Heart right ventricle (tissue), 16 donors: ENCODE measurements at regions not wholly inside any gene's neighbourhood (a gene's known extent, or its start where the extent isn't known, plus 50 kb on each side); places are given as distances from the start of the nearest gene placed in this dataset.
A peak's percentile ranks its signal among the peaks of the same experiment; 100 is the strongest.

ENCODE experiments used
- ATAC-seq, 8 donors: fragments of 200-7000 bp; cut with Tn5 transposase; one replicate each; pipeline ENCODE4 v1.9.1; 2020; ENCODE audit warnings: mild to moderate bottlenecking in 8 of 8, moderate library complexity in 8 of 8, moderate number of reproducible peaks in 1 of 8
- DNase-seq, 2 donors: peaks; one replicate each; pipeline ENCODE4 v3.0.0-alpha.2; 2020
- H3K27ac ChIP-seq, 10 donors: fragments of 200-600 bp; sonication (generic) in 2 of 10; one replicate each; pipeline versions ENCODE4 v1.5.0 to v1.8.0; 2020 to 2022; ENCODE audit warnings: mild to moderate bottlenecking in 3 of 10
- H3K27me3 ChIP-seq, 7 donors: fragments of 200-600 bp; one replicate each; pipeline ENCODE4 v1.8.0; 2021 to 2022; ENCODE audit warnings: mild to moderate bottlenecking in 2 of 7
- H3K36me3 ChIP-seq, 9 donors: fragments of 200-600 bp; sonication (generic) in 1 of 9; one replicate each; pipeline versions ENCODE4 v1.5.0 to v1.8.0; 2020 to 2022; ENCODE audit warnings: mild to moderate bottlenecking in 2 of 9
- H3K4me1 ChIP-seq, 9 donors: fragments of 200-600 bp; sonication (generic) in 1 of 9; one replicate each; pipeline versions ENCODE4 v1.5.0 to v1.8.0; 2020 to 2022; ENCODE audit warnings: mild to moderate bottlenecking in 4 of 9
- H3K4me3 ChIP-seq, 10 donors: fragments of 200-600 bp; sonication (generic) in 2 of 10; one replicate each; pipeline versions ENCODE4 v1.5.0 to v1.8.0; 2020 to 2022; ENCODE audit warnings: mild to moderate bottlenecking in 7 of 10, moderate library complexity in 2 of 10
- H3K9me3 ChIP-seq, 11 donors: fragments of 200-600 bp in 10 of 11; sonication (generic) in 2 of 11; one replicate each; pipeline versions ENCODE4 v1.5.0 to v1.8.0; 2013 to 2022; ENCODE audit warnings: mild to moderate bottlenecking in 2 of 11, control low read depth in 1 of 11, moderate library complexity in 1 of 11
- WGBS, 2 donors: extraction: QIAGEN DNeasy Blood & Tissue Kit; methylation state at CpG; one replicate each; pipeline ENCODE4 v1.1.7; 2013; ENCODE audit warnings: inconsistent platforms in 1 of 2; 5-methylcytosine and 5-hydroxymethylcytosine counted together
- intact Hi-C, 10 donors: fragments of 100-400 bp; cut with DNase I; formaldehyde crosslinking; loops; one replicate each; pipeline versions ENCODE4 v1.11.1 to v1.14.2; 2022
- TF ChIP-seq, protein P1 (sequence below), 9 donors: fragments of 200-600 bp; sonication (generic) in 2 of 9; IDR thresholded peaks; one replicate each; pipeline versions ENCODE4 v1.5.0 to v1.8.0; 2021 to 2022; ENCODE audit warnings: antibody characterized with exemption in 9 of 9, mild to moderate bottlenecking in 5 of 9, moderate library complexity in 1 of 9
- donor health status: Arrhythmogenic right ventricular cardiomyopathy.
- donor health status: ischemic (EF 13 %, LVEDD 7.1; RV severe dilation, severe dysfunction).
- donor health status: healthy with polysubstance abuse.
- donor health status: DM: no; HTN: yes; CAD: no.
- donor health status: DM: no; HTN: no; CAD: no.
- donor health status: ischemic (EF 25% LVEDD 6.9; RV normal size, moderate dysfunction).
- donor health status: ischemic (EF 25% LVEDD 5.7; RV mildly dilated, moderate dysfunction).
- donor health status: healthy.
- donor health status: DM: yes; HTN: yes; CAD: no.
- donor health status: Ischemic cardiomyopathy.
- donor health status: ischemic (EF 35%, LVEDD 5.7; RV mildly dilated, moderate dysfunction).
- donor health status: nonischemic (EF 11% LVEDD 7.7; RV severe dilation, severe dysfunction).
- donor health status: DM: yes; HTN: yes; CAD: no.
- donor health status: PGD.
- donor health status: ischemic (EF 29% LVEDD 5.4; RV normal size, mild dysfunction).
- donor health status: nonischemic (EF 23%, LVEDD 6.1; RV moderate dilation, normal function).

DNA sequence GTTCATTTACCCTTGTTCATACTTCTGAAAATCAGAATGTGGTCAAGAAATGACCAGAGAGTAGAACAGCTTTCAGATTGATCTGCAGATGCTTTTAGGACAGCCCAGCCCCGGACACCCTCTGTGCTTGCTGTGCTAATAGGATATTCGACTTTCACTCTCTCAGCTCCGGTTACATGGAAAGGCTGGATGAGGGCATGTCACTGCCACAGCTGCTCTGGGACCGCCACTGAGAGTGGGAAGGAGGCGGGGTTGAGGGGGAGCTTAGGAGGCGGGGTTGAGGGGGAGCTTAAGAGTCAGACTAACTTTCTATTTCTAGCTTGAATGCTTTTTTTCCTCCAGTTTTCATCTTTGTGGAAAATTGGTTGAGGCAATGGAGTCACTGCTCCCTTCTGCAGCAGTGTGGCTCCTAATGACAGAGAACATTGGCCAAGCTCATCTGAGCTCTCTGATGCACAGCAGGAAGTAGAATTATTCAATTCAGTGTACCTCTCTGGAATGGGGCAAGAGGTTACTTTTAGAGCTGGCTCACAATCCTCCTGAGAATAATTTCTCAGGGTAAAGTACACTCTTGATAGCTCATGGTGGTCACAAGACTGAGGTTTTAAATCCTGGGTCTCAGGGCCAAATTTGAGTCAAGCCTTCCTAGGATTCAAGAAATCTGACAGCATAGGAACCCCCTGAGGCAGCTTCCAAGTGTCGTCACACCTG, 74.6 kb upstream of the NPAS1 start:
- DNase-seq = peak; percentile 75 to 86
- Histone ChIP-seq H3K4me1 (peaks cover 10 to 64% (median 46%) of the 10 kb centered on the region in 9 donors), H3K4me3 (peak overlapping the region in 5 of 10 donors; percentile 18 to 31 (median 23)), H3K27me3 (no peaks in the 10 kb centered on the region), H3K27ac (peak overlapping the region; percentile 19 to 90 (median 77)), H3K9me3 (no peaks in the 10 kb centered on the region), H3K36me3 (peaks cover 0 to 23% (median 0%) of the 10 kb centered on the region in 9 donors)
- peak; percentile 90 to 97 (median 94) for ATAC-seq
- intact Hi-C loops = no loop called here
- WGBS, 2 donors = 13 to 18% methylated on average over 7 of the region's 7 CpGs
- TF ChIP-seq, protein P1, sequence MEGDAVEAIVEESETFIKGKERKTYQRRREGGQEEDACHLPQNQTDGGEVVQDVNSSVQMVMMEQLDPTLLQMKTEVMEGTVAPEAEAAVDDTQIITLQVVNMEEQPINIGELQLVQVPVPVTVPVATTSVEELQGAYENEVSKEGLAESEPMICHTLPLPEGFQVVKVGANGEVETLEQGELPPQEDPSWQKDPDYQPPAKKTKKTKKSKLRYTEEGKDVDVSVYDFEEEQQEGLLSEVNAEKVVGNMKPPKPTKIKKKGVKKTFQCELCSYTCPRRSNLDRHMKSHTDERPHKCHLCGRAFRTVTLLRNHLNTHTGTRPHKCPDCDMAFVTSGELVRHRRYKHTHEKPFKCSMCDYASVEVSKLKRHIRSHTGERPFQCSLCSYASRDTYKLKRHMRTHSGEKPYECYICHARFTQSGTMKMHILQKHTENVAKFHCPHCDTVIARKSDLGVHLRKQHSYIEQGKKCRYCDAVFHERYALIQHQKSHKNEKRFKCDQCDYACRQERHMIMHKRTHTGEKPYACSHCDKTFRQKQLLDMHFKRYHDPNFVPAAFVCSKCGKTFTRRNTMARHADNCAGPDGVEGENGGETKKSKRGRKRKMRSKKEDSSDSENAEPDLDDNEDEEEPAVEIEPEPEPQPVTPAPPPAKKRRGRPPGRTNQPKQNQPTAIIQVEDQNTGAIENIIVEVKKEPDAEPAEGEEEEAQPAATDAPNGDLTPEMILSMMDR (IDR thresholded peaks at IDR 0.05) = no peak

DNA sequence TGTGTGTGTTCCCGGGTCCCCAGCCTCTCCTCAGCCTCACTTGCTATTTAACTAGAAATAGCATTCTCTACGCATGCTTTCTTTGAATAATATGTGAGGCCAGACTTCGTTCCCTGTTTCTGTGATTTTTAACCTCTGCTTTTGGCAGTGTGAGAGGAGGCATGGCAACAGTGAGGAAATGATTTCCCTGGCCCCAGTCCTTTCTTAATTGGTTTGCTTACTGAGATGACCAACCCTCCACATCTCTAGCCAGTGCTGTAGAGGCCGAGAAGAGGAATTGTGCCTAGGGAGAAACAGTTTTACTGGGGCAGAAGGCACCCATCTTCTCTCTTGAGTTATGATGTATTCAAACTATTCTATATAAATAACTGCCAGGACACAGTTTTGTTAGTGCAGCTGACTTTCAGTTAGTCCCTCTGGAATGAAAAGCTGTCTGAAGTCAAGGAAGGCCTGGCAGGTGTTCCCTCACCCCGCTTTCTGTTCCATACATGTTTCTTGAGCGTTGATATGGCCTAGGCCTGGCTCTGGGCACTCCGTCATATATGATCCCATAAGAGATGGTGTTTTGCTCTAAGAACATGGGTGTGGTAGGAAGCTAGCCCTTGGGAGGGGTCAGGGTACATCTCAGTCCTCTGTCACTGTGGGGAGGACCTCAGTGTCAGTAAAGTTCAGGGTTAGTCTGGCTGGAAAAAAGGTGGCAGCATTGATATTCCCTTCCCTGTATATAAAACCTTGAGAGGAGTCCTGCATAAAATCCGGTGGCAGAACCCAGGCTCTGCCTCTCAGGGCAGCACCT, 73.7 kb upstream of the NPAS1 start:
- TF ChIP-seq, protein P1 (IDR thresholded peaks at IDR 0.05) = no peak
- Histone ChIP-seq H3K4me3 (peak overlapping the region in 3 of 10 donors; percentile 16 to 31 (median 21)), H3K4me1 (peaks cover 12 to 72% (median 54%) of the 10 kb centered on the region in 9 donors), H3K27ac (peak overlapping the region; percentile 19 to 90 (median 77)), H3K27me3 (no peaks in the 10 kb centered on the region), H3K36me3 (peaks cover 0 to 16% (median 0%) of the 10 kb centered on the region in 9 donors), H3K9me3 (no peaks in the 10 kb centered on the region)
- WGBS, 2 donors = 63 to 67% methylated on average over 8 of the region's 8 CpGs
- ATAC-seq (peak; percentile 14 to 64 (median 53)), DNase-seq (no peak)
- intact Hi-C loops = no loop called here

DNA sequence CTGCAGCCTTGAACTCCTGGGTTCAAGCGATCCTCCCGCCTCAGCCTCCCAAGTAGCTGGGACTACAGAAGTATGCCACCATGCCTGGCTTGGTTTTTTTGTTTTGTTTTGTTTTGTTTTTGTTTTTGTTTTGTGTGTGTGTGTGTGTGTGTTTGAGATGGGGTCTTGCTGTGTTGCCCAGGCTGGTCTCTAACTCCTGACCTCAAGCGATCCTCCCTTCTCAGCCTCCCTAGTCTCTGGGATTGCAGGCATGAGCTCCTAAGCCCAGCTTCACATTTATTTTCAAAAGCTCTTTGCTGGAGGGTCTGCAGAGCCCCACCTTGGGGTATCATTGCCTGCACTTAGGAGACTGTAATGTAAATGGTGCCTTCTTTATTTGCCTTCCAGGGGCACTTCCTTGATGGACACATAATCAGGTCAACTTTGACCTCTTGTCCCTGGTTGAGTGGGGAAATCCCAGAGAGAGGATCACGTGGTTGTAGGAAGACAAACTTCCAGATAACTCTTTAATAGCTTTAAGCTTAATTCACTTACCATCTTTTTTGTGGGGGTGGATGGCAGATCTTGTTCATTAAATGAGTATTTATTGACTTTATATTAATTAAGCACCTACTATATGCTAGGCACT, 72.9 kb upstream of the NPAS1 start:
- ATAC-seq = no peak
- intact Hi-C loops = no loop called here
- 81% methylated on average over 4 of the region's 4 CpGs for WGBS, 2 donors

More for the DNA sequence above, 72.9 kb upstream of the NPAS1 start:
- Histone ChIP-seq H3K4me3 (no peak overlapping the region), H3K4me1 (peaks cover 19 to 80% (median 62%) of the 10 kb centered on the region in 9 donors), H3K27me3 (no peaks in the 10 kb centered on the region), H3K27ac (peak overlapping the region in 8 of 10 donors; percentile 19 to 90 (median 78)), H3K36me3 (peaks cover 0 to 13% (median 0%) of the 10 kb centered on the region in 9 donors), H3K9me3 (no peaks in the 10 kb centered on the region)
- TF ChIP-seq, protein P1 (IDR thresholded peaks at IDR 0.05) = no peak
- no peak for DNase-seq
